ENCODE measurements at regions not wholly inside any gene's neighbourhood (a gene's known extent, or its start where the extent isn't known, plus 50 kb on each side); places are given as distances from the start of the nearest gene placed in this dataset.

GRCh38 chr2:34031097-34031496 lies 432.0 kb upstream of the FAM98A start:
- TF ChIP-seq, protein P1, sequence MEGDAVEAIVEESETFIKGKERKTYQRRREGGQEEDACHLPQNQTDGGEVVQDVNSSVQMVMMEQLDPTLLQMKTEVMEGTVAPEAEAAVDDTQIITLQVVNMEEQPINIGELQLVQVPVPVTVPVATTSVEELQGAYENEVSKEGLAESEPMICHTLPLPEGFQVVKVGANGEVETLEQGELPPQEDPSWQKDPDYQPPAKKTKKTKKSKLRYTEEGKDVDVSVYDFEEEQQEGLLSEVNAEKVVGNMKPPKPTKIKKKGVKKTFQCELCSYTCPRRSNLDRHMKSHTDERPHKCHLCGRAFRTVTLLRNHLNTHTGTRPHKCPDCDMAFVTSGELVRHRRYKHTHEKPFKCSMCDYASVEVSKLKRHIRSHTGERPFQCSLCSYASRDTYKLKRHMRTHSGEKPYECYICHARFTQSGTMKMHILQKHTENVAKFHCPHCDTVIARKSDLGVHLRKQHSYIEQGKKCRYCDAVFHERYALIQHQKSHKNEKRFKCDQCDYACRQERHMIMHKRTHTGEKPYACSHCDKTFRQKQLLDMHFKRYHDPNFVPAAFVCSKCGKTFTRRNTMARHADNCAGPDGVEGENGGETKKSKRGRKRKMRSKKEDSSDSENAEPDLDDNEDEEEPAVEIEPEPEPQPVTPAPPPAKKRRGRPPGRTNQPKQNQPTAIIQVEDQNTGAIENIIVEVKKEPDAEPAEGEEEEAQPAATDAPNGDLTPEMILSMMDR (conservative IDR thresholded peaks at IDR 0.05; ENCODE audit: low read depth, low read length): no peak
- no peak for TF ChIP-seq EZH2 (IDR thresholded peaks at IDR 0.05; ENCODE audit: borderline replicate concordance, low read depth, low read length, poor library complexity, severe bottlenecking)
